Activated CD4-positive, alpha-beta T cell treated with anti-CD3 and anti-CD28 coated beads, Interleukin-2, amount 50 U/mL, for 48 hours (primary cell): ENCODE measurements at regions not wholly inside any gene's neighbourhood (a gene's known extent, or its start where the extent isn't known, plus 50 kb on each side); places are given as distances from the start of the nearest gene placed in this dataset.
"Not testable (repeated sequence)": the region's sequence is repeated elsewhere in the genome, so short reads cannot be mapped to it uniquely, and the experiment has no call there.

Source experiments
- DNase-seq, 2 experiments: peaks; one replicate each; pipeline ENCODE4 v3.0.0-alpha.2; 2020

- DNase-seq, result no peak
These were observed 1072.1 kb downstream of the PLOD2 start for GRCh38 chr3:145088917-145089316.

- no peak for DNase-seq
These were observed 1071.6 kb downstream of the PLOD2 start for GRCh38 chr3:145089337-145089736.

GRCh38 chr3:145094355-145094941, 1066.5 kb downstream of the PLOD2 start:
- no peak for DNase-seq

- DNase-seq, result not testable (repeated sequence)
These were observed 1049.8 kb downstream of the PLOD2 start for GRCh38 chr3:145111141-145111540.

- DNase-seq, result no peak
These were observed 1044.2 kb downstream of the PLOD2 start for GRCh38 chr3:145116769-145117168.

- DNase-seq, result no peak
These were observed 1042.7 kb downstream of the PLOD2 start for GRCh38 chr3:145118303-145118702.

- DNase-seq, result no peak
These were observed 1035.9 kb downstream of the PLOD2 start for GRCh38 chr3:145124900-145125678.

- no peak for DNase-seq
These were observed 1027.7 kb downstream of the PLOD2 start for GRCh38 chr3:145133281-145133680.

GRCh38 chr3:145134738-145135137, 1026.2 kb downstream of the PLOD2 start:
- no peak for DNase-seq

- no peak for DNase-seq
These were observed 1016.6 kb downstream of the PLOD2 start for GRCh38 chr3:145144361-145144760.

GRCh38 chr3:145145461-145145860, 1015.5 kb downstream of the PLOD2 start:
- DNase-seq, result no peak

GRCh38 chr3:145159640-145160039, 1001.3 kb downstream of the PLOD2 start:
- DNase-seq, result no peak

GRCh38 chr3:145170121-145170520, 990.9 kb downstream of the PLOD2 start:
- no peak for DNase-seq

- DNase-seq, result no peak
These were observed 985.4 kb downstream of the PLOD2 start for GRCh38 chr3:145175626-145176025.

- no peak for DNase-seq
These were observed 984.1 kb downstream of the PLOD2 start for GRCh38 chr3:145176907-145177306.

- no peak for DNase-seq
These were observed 983.2 kb downstream of the PLOD2 start for GRCh38 chr3:145177828-145178227.

- no peak for DNase-seq
These were observed 978.6 kb downstream of the PLOD2 start for GRCh38 chr3:145182196-145182911.

GRCh38 chr3:145183261-145183660, 977.7 kb downstream of the PLOD2 start:
- DNase-seq, result no peak

GRCh38 chr3:145188079-145188770, 972.8 kb downstream of the PLOD2 start:
- DNase-seq, result no peak

- no peak for DNase-seq
These were observed 970.8 kb downstream of the PLOD2 start for GRCh38 chr3:145190138-145190537.

GRCh38 chr3:145190761-145191160, 970.2 kb downstream of the PLOD2 start:
- DNase-seq, result no peak

GRCh38 chr3:145191543-145191942, 969.4 kb downstream of the PLOD2 start:
- no peak for DNase-seq

- no peak for DNase-seq
These were observed 963.7 kb downstream of the PLOD2 start for GRCh38 chr3:145197051-145197820.
